Ishikawa (cell line): ENCODE measurements at regions not wholly inside any gene's neighbourhood (a gene's known extent, or its start where the extent isn't known, plus 50 kb on each side); places are given as distances from the start of the nearest gene placed in this dataset.

Experiments
- CEBPB ChIP-seq: IDR thresholded peaks from 2 replicates; pipeline ENCODE4 v1.6.1; 2012
- CREB1 ChIP-seq: IDR thresholded peaks from 2 replicates; pipeline ENCODE4 v1.6.1; 2012; ENCODE audit warnings: low read depth
- EP300 ChIP-seq: IDR thresholded peaks from 2 replicates; pipeline ENCODE4 v1.6.1; 2012; ENCODE audit warnings: borderline replicate concordance
- MAX ChIP-seq: IDR thresholded peaks from 2 replicates; pipeline ENCODE4 v1.6.1; 2012
- NFIC ChIP-seq: IDR thresholded peaks from 2 replicates; pipeline ENCODE4 v1.6.1; 2012
- RAD21 ChIP-seq: IDR thresholded peaks from 2 replicates; pipeline ENCODE4 v1.6.1; 2012; ENCODE audit warnings: low read depth
- REST ChIP-seq: IDR thresholded peaks from 2 replicates; pipeline ENCODE4 v1.6.1; 2012; ENCODE audit warnings: low read depth, mild to moderate bottlenecking
- TAF1 ChIP-seq: IDR thresholded peaks from 2 replicates; pipeline ENCODE4 v1.6.1; 2012; ENCODE audit warnings: low read depth, mild to moderate bottlenecking
- TCF12 ChIP-seq: IDR thresholded peaks from 2 replicates; pipeline ENCODE4 v1.6.1; 2012; ENCODE audit warnings: low read depth

DNA sequence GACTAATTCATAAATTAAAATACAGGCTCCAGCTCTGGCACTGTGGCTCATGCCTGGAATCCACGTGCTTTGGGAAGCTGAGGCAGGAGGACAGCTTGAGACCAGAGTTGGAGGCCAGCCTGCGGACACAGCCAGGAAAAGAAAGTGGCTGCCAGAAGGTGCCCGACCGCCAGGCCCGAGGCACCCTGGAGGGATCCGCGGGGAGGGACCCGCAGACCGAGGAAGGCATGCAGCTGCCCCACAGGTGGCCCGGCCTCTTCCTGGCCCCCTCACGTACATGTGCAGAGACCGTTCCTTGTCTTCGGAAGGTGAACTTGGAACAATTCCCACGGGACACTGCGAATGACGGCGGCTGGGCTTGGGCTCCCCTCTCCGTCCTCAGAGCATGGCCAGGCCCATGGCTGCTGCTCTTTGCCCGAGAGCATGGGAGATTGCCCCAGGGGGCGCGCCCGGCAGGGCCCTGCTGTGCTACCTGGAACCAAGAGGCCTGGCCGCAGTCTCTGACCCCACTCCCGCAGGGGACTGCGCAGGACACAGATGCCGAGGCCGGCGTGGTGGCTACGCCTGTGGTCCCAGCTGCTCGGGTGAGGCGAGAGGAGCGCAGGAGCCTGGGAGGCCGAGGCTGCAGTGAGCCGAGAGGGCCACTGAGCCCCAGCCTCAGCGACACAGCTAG lies 55.6 kb upstream of the IMP4 start:
- TF ChIP-seq EP300 = no peak
- no peak for TF ChIP-seq TCF12
- TF ChIP-seq REST = no peak
- TF ChIP-seq TAF1 = no peak
- no peak for TF ChIP-seq RAD21
- no peak for TF ChIP-seq MAX
- no peak for TF ChIP-seq NFIC
- no peak for TF ChIP-seq CEBPB
- TF ChIP-seq CREB1 = no peak
